HepG2 (cell line): ENCODE measurements at regions not wholly inside any gene's neighbourhood (a gene's known extent, or its start where the extent isn't known, plus 50 kb on each side); places are given as distances from the start of the nearest gene placed in this dataset.

ENCODE experiments used
- EP300 ChIP-seq, 3 experiments: sonication (generic) in 1 of 3; formaldehyde crosslinking in 1 of 3; IDR thresholded peaks; 2 replicates each; pipeline versions ENCODE4 v1.5.1 to v1.6.1; 2011 to 2020; ENCODE audit warnings: low read depth in 2 of 3, low read length in 2 of 3, borderline replicate concordance in 1 of 3, improper control_type of control experiment in 1 of 3, mild to moderate bottlenecking in 1 of 3, missing genetic modification reagents in 1 of 3, moderate library complexity in 1 of 3
- EZH2 ChIP-seq: conservative IDR thresholded peaks from 2 replicates; pipeline ENCODE4 v1.6.1; 2012; ENCODE audit warnings: mild to moderate bottlenecking, low read depth, low read length, moderate library complexity
- FLYWCH1 ChIP-seq: sonication (generic); formaldehyde crosslinking; IDR thresholded peaks from 2 replicates; pipeline ENCODE4 v1.8.1; 2023; ENCODE audit warnings: mild to moderate bottlenecking, missing genetic modification reagents
- NFYB ChIP-seq: sonication (generic); formaldehyde crosslinking; IDR thresholded peaks from 2 replicates; pipeline ENCODE4 v1.4.0; 2020; ENCODE audit warnings: missing genetic modification reagents
- POLR2A ChIP-seq, 2 experiments: IDR thresholded peaks; 2 replicates each; pipeline ENCODE4 v1.6.1; 2011; ENCODE audit warnings: low read depth in 2 of 2, low read length in 2 of 2, mild to moderate bottlenecking in 1 of 2, moderate library complexity in 1 of 2; ENCODE audit not compliant: insufficient read depth in 1 of 2
- ZNF136 ChIP-seq: sonication (generic); formaldehyde crosslinking; IDR thresholded peaks from 2 replicates; pipeline ENCODE4 v1.8.1; 2022; ENCODE audit warnings: low read depth, mild to moderate bottlenecking, moderate library complexity, missing genetic modification reagents
- ZNF619 ChIP-seq: sonication (generic); formaldehyde crosslinking; IDR thresholded peaks from 2 replicates; pipeline ENCODE4 v1.4.0; 2020; ENCODE audit warnings: mild to moderate bottlenecking, missing genetic modification reagents

DNA sequence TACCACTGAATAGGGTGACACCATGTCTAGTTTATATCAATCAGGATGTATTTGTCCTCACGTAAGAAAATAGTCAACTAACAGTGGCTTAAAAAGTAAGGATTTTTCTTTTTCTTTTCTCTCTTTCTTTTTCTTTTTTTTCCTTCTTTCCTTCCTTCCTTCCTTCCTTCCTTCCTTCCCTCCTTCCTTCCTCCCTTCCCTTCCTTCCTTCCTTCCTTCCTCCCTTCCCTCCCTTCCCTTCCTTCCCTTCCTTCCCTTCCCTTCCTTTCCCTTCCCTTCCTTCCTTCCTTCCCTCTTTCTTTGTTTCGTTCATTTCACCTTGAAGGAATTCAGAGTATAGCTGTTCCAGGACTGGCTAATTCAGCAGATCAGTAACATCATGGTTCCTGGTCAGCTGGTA lies 83.2 kb downstream of the SOX4 start:
- TF ChIP-seq FLYWCH1 (CRISPR knock-in tag) = no peak
- TF ChIP-seq EP300 (IDR thresholded peaks at IDR 0.05; ENCODE audit: low read depth in 2 of 2, low read length in 2 of 2) = no peak
- no peak for TF ChIP-seq EP300 (CRISPR knock-in tag; IDR thresholded peaks at IDR 0.05; ENCODE audit: borderline replicate concordance)
- no peak for TF ChIP-seq ZNF619 (CRISPR knock-in tag)
- TF ChIP-seq NFYB (CRISPR knock-in tag) = no peak
- no peak for TF ChIP-seq POLR2A (IDR thresholded peaks at IDR 0.05; ENCODE audit: insufficient read depth in 1 of 2, low read depth in 2 of 2, low read length in 2 of 2)
- TF ChIP-seq ZNF136 (CRISPR knock-in tag) = no peak
- TF ChIP-seq EZH2 = no peak
